ENCODE measurements at regions not wholly inside any gene's neighbourhood (a gene's known extent, or its start where the extent isn't known, plus 50 kb on each side); places are given as distances from the start of the nearest gene placed in this dataset.

GRCh38 chr7:31284106-31284505 is 56.4 kb downstream of the NEUROD6 start:
- DNase-seq (no peak), ATAC-seq (replicated peaks in 1 of 2) (no peak)
- no peak overlapping the region for H3K4me3 Mint-ChIP-seq
- no peak overlapping the region for H3K27ac Mint-ChIP-seq
- peaks cover 3 to 8% of the 10 kb centered on the region in 2 donors for H3K9me3 Mint-ChIP-seq
- no peaks in the 10 kb centered on the region for H3K27me3 Mint-ChIP-seq (ENCODE audit: low read depth)
- no peaks in the 10 kb centered on the region for H3K36me3 Mint-ChIP-seq (ENCODE audit: insufficient read depth in 2 of 2)
- H3K4me1 Mint-ChIP-seq (ENCODE audit: low read depth), result no peaks in the 10 kb centered on the region

GRCh38 chr7:31271641-31272405 is 68.7 kb downstream of the NEUROD6 start:
- Mint-ChIP-seq H3K36me3 (ENCODE audit: insufficient read depth in 2 of 2) (no peaks in the 10 kb centered on the region), H3K9me3 (no peaks in the 10 kb centered on the region), H3K27me3 (ENCODE audit: low read depth) (no peaks in the 10 kb centered on the region), H3K4me1 (ENCODE audit: low read depth) (no peaks in the 10 kb centered on the region), H3K27ac (no peak overlapping the region), H3K4me3 (no peak overlapping the region)
- ATAC-seq (replicated peaks in 1 of 2) (no peak), DNase-seq (no peak)

- H3K27me3 Mint-ChIP-seq (ENCODE audit: low read depth), result no peaks in the 10 kb centered on the region
- no peaks in the 10 kb centered on the region for H3K36me3 Mint-ChIP-seq (ENCODE audit: insufficient read depth in 2 of 2)
- ATAC-seq (replicated peaks in 1 of 2), result no peak
- DNase-seq, result no peak
- H3K9me3 Mint-ChIP-seq, result no peaks in the 10 kb centered on the region
- no peak overlapping the region for H3K4me3 Mint-ChIP-seq
- no peaks in the 10 kb centered on the region for H3K4me1 Mint-ChIP-seq (ENCODE audit: low read depth)
- no peak overlapping the region for H3K27ac Mint-ChIP-seq
Measured at GRCh38 chr7:31267486-31267885, 73.0 kb downstream of the NEUROD6 start.

- ATAC-seq (replicated peaks in 1 of 2) (no peak), DNase-seq (no peak)
- Mint-ChIP-seq H3K4me1 (ENCODE audit: low read depth) (no peaks in the 10 kb centered on the region), H3K9me3 (no peaks in the 10 kb centered on the region), H3K27me3 (ENCODE audit: low read depth) (no peaks in the 10 kb centered on the region), H3K36me3 (ENCODE audit: insufficient read depth in 2 of 2) (no peaks in the 10 kb centered on the region), H3K27ac (no peak overlapping the region), H3K4me3 (no peak overlapping the region)
Measured at GRCh38 chr7:31263338-31263737, 77.2 kb downstream of the NEUROD6 start.

- Mint-ChIP-seq H3K27me3 (ENCODE audit: low read depth) (no peaks in the 10 kb centered on the region), H3K4me1 (ENCODE audit: low read depth) (no peaks in the 10 kb centered on the region), H3K36me3 (ENCODE audit: insufficient read depth in 2 of 2) (no peaks in the 10 kb centered on the region), H3K27ac (no peak overlapping the region), H3K9me3 (no peaks in the 10 kb centered on the region), H3K4me3 (no peak overlapping the region)
- ATAC-seq (replicated peaks in 1 of 2), result no peak
- no peak for DNase-seq
Measured at GRCh38 chr7:31261341-31261740, 79.2 kb downstream of the NEUROD6 start.

GRCh38 chr7:31260851-31261250 is 79.7 kb downstream of the NEUROD6 start:
- H3K27me3 Mint-ChIP-seq (ENCODE audit: low read depth), result no peaks in the 10 kb centered on the region
- no peaks in the 10 kb centered on the region for H3K9me3 Mint-ChIP-seq

GRCh38 chr7:31258391-31258790 is 82.1 kb downstream of the NEUROD6 start:
- no peaks in the 10 kb centered on the region for H3K36me3 Mint-ChIP-seq (ENCODE audit: insufficient read depth in 2 of 2)
- H3K27ac Mint-ChIP-seq, result no peak overlapping the region
- no peaks in the 10 kb centered on the region for H3K4me1 Mint-ChIP-seq (ENCODE audit: low read depth)
- ATAC-seq (replicated peaks in 1 of 2) (no peak), DNase-seq (no peak)
- H3K4me3 Mint-ChIP-seq, result no peak overlapping the region
- H3K27me3 Mint-ChIP-seq (ENCODE audit: low read depth), result no peaks in the 10 kb centered on the region
- H3K9me3 Mint-ChIP-seq, result no peaks in the 10 kb centered on the region

More at GRCh38 chr7:31260851-31261250, 79.7 kb downstream of the NEUROD6 start:
- no peaks in the 10 kb centered on the region for H3K4me1 Mint-ChIP-seq (ENCODE audit: low read depth)
- no peak overlapping the region for H3K27ac Mint-ChIP-seq
- DNase-seq (no peak), ATAC-seq (replicated peaks in 1 of 2) (no peak)
- no peak overlapping the region for H3K4me3 Mint-ChIP-seq
- no peaks in the 10 kb centered on the region for H3K36me3 Mint-ChIP-seq (ENCODE audit: insufficient read depth in 2 of 2)

GRCh38 chr7:31256506-31256905 is 84.0 kb downstream of the NEUROD6 start:
- ATAC-seq (replicated peaks in 1 of 2), result no peak
- Mint-ChIP-seq H3K36me3 (ENCODE audit: insufficient read depth in 2 of 2) (no peaks in the 10 kb centered on the region), H3K27ac (no peak overlapping the region), H3K4me3 (no peak overlapping the region), H3K4me1 (ENCODE audit: low read depth) (no peaks in the 10 kb centered on the region), H3K9me3 (no peaks in the 10 kb centered on the region), H3K27me3 (ENCODE audit: low read depth) (no peaks in the 10 kb centered on the region)
- DNase-seq, result no peak

GRCh38 chr7:31254926-31255325 is 85.6 kb downstream of the NEUROD6 start:
- Mint-ChIP-seq H3K27ac (no peak overlapping the region), H3K9me3 (no peaks in the 10 kb centered on the region), H3K36me3 (ENCODE audit: insufficient read depth in 2 of 2) (no peaks in the 10 kb centered on the region), H3K27me3 (ENCODE audit: low read depth) (no peaks in the 10 kb centered on the region), H3K4me1 (ENCODE audit: low read depth) (no peaks in the 10 kb centered on the region), H3K4me3 (no peak overlapping the region)
- ATAC-seq (replicated peaks in 1 of 2) (no peak), DNase-seq (no peak)

- H3K4me1 Mint-ChIP-seq (ENCODE audit: low read depth), result no peaks in the 10 kb centered on the region
- no peak for ATAC-seq (replicated peaks in 1 of 2)
- no peaks in the 10 kb centered on the region for H3K36me3 Mint-ChIP-seq (ENCODE audit: insufficient read depth in 2 of 2)
- no peaks in the 10 kb centered on the region for H3K27me3 Mint-ChIP-seq (ENCODE audit: low read depth)
- no peaks in the 10 kb centered on the region for H3K9me3 Mint-ChIP-seq
- no peak overlapping the region for H3K4me3 Mint-ChIP-seq
- no peak for DNase-seq
- no peak overlapping the region for H3K27ac Mint-ChIP-seq
Measured at GRCh38 chr7:31253532-31253931, 87.0 kb downstream of the NEUROD6 start.

- no peaks in the 10 kb centered on the region for H3K4me1 Mint-ChIP-seq (ENCODE audit: low read depth)
- no peaks in the 10 kb centered on the region for H3K36me3 Mint-ChIP-seq (ENCODE audit: insufficient read depth in 2 of 2)
- H3K9me3 Mint-ChIP-seq, result no peaks in the 10 kb centered on the region
- ATAC-seq (replicated peaks in 1 of 2) (no peak), DNase-seq (no peak)
- H3K27ac Mint-ChIP-seq, result no peak overlapping the region
- no peaks in the 10 kb centered on the region for H3K27me3 Mint-ChIP-seq (ENCODE audit: low read depth)
- no peak overlapping the region for H3K4me3 Mint-ChIP-seq
Measured at GRCh38 chr7:31251441-31251840, 89.1 kb downstream of the NEUROD6 start.

- Mint-ChIP-seq H3K27me3 (ENCODE audit: low read depth) (no peaks in the 10 kb centered on the region), H3K4me3 (no peak overlapping the region), H3K9me3 (no peaks in the 10 kb centered on the region), H3K4me1 (ENCODE audit: low read depth) (no peaks in the 10 kb centered on the region), H3K36me3 (ENCODE audit: insufficient read depth in 2 of 2) (no peaks in the 10 kb centered on the region), H3K27ac (no peak overlapping the region)
- no peak for DNase-seq
- no peak for ATAC-seq (replicated peaks in 1 of 2)
Measured at GRCh38 chr7:31249671-31250070, 90.9 kb downstream of the NEUROD6 start.

- no peaks in the 10 kb centered on the region for H3K4me1 Mint-ChIP-seq (ENCODE audit: low read depth)
- no peak for DNase-seq
- no peak for ATAC-seq (replicated peaks in 1 of 2)
Measured at GRCh38 chr7:31236868-31237267, 103.7 kb downstream of the NEUROD6 start.

More at GRCh38 chr7:31236868-31237267, 103.7 kb downstream of the NEUROD6 start:
- H3K36me3 Mint-ChIP-seq (ENCODE audit: insufficient read depth in 2 of 2), result no peaks in the 10 kb centered on the region
- no peaks in the 10 kb centered on the region for H3K27me3 Mint-ChIP-seq (ENCODE audit: low read depth)
- H3K9me3 Mint-ChIP-seq, result peaks cover 0 to 2% of the 10 kb centered on the region in 2 donors
- no peak overlapping the region for H3K4me3 Mint-ChIP-seq
- no peak overlapping the region for H3K27ac Mint-ChIP-seq

Data from activated T-cell treated with anti-CD3 and anti-CD28 coated beads, Interleukin-2, amount 50 U/mL, for 72 hours (primary cell).